HTERT RPE-1 (cell line): ENCODE measurements at regions not wholly inside any gene's neighbourhood (a gene's known extent, or its start where the extent isn't known, plus 50 kb on each side); places are given as distances from the start of the nearest gene placed in this dataset.
"Not testable (repeated sequence)": the region's sequence is repeated elsewhere in the genome, so short reads cannot be mapped to it uniquely, and the experiment has no call there.

Source experiments
- in situ Hi-C: fragments of 300-500 bp; cut with MboI; formaldehyde crosslinking; loops from 4 replicates; pipeline ENCODE4 v1.14.3; 2020; ENCODE audit warnings: low sequenced_read_pairs

DNA sequence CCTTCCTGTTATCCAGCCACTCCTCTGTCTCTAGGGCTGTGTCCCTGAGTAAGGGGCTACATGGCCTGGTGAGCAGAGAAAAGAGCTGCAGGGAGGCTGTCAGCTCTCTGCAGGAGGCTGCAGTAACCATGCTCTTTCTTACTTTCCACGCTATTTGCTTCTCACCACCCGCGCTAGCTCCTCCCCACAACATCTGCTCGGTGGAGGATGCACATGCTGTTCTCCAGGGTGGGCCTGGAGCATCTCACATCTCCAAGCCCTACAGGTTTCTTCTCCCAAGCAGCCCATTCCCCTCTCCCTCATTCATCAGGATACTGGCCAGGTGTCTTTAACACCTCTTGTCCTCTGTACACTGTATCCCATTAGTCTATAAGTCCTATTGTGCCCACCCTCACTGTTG is 103.8 kb downstream of the IER5 start:
- in situ Hi-C loops = no loop called here

DNA sequence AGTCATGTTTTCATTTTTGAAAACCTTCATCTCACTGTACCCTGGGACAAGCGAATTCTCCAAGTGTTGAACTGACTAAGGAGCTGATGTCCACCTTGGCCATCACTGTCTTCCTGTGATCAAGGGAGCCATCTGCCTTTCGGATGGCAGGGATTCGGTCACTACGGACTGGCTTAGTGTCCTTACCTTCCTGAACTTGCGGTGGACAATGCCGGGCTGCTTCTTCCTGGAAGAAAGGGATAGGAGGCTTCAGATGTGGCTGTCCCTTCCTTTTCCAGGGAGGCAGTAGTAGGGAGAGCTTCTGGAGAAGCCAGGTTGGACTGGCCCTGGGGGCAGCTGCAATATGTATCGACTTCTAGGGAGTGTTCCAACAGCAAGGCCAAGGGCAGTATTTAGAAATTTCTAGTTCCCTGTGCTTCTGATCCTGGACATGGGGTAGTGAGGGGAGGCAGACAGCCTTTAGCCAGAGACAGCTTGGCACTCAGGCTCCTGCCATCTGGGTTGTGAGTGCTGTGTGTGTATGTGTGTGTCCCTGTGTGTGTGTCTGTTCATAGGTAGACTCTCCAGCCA is 114.6 kb downstream of the IER5 start:
- in situ Hi-C loops = loop anchor here (25.0 kb wide), 1 partner anchor 209 kb away; no protein-coding TSS in a partner anchor

DNA sequence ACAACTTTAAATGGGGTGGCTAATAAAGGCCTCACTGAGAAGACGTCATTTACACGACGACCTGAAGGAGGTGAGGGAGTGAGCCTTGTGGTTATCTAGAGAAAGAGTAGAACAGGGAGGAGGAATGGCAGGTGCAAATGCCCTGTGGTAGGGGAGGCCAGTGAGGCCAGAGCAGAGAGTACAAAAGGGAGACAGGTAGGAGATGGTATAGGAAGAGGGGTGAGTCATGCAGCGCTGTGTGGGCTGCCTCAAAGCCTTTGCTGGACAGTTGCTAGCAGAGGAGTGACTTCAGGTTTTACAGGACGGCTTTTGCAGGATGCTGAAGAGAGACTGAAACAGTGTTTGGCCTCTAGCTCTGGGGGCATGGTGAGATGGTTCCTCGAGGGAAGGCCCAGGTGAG is 116.0 kb downstream of the IER5 start:
- in situ Hi-C loops = loop anchor here (25.0 kb wide), 1 partner anchor 208 kb away; no protein-coding TSS in a partner anchor

DNA sequence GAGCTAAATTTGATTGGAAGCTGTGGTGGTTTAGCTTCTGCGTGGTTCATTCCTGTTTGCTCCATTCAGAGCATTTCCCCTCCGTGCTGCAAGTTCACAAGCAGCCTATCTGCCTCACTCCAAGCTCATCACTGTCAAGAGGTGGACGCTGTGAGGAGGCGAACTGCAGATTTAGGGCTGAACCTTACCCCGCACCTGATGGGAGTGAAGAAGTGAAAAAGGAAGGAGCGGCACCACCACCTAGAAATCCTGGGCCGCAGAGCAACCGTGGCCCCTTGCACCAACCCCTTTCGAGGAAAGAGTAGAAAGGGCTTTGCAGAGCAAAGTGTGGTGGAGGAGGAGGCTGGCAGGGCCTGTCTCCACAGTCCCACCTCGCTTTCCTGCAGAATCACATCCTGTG is 117.4 kb downstream of the IER5 start:
- in situ Hi-C loops = loop anchor here (25.0 kb wide), 1 partner anchor 206 kb away; no protein-coding TSS in a partner anchor

GRCh38 chr1:181206513-181206912 is 118.0 kb downstream of the IER5 start:
- in situ Hi-C loops = loop anchor here (25.0 kb wide), 1 partner anchor 206 kb away; no protein-coding TSS in a partner anchor

GRCh38 chr1:181206979-181207790 is 118.7 kb downstream of the IER5 start:
- in situ Hi-C loops = loop anchor here (25.0 kb wide), 1 partner anchor 205 kb away; no protein-coding TSS in a partner anchor

DNA sequence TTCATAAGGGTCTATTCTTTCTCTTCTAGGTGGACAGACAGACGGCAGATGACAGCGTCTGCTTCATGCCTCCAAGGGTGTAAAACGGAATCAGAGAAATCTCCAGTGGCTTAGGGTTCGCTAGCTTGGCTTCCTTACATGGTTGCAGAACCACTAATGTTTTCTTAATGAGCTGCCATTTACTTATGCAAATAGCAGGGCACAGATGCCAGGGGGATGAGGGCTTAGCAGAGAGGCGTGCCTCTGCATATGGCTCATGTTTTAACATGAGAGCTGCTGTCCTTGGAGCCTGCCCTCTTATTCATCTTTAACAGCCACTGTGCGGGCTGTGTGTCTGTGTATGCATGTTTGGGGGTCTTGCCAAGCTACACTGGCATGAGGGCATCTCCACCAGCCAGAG is 119.6 kb downstream of the IER5 start:
- in situ Hi-C loops = loop anchor here (25.0 kb wide), 1 partner anchor 204 kb away; no protein-coding TSS in a partner anchor

GRCh38 chr1:181208967-181209366 is 120.5 kb downstream of the IER5 start:
- in situ Hi-C loops = loop anchor here (25.0 kb wide), 1 partner anchor 203 kb away; no protein-coding TSS in a partner anchor

- in situ Hi-C loops = loop anchor here (25.0 kb wide), 1 partner anchor 199 kb away; no protein-coding TSS in a partner anchor
Observed at GRCh38 chr1:181213056-181213455, 124.6 kb downstream of the IER5 start.

DNA sequence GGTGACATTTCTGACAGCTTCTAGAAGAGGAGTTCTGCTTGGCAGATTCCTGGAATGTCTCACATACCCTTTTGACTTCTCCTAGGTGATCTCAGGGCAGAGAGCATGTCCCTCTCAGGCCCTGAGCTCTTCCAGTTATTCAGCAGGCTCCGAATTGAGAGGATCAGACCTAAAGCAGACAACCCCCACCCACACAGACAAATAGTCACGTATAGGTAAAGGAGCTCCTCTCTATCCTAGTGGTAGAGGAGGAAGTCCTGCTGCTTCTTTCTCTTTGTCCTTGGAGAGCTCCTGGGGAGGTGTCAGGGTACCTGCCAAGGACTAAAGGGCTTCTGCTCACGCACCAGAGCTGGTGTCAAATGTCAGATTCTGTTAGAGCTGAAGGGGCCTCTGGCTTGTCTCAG is 128.1 kb downstream of the IER5 start:
- in situ Hi-C loops = loop anchor here (25.0 kb wide), 1 partner anchor 196 kb away; no protein-coding TSS in a partner anchor

DNA sequence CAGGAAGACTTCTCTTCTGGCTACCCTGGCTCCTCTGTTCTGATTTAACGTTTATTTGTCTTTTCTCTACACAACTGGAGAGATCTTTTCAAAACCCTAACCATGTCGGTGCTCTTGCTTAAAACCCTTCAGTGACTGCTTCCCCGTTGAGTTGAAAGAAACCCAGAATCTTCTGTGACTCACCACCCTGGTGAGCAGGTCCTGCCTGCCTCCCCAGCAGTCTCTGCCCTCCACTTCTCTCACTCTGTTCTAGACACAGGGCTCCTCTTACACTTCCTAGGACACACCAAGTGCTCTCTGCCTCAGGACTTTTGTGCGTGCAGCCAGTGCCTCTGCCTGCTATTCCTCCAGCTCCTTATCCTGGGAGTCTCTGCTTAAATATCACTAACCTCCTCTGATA is 131.4 kb downstream of the IER5 start:
- in situ Hi-C loops = loop anchor here (25.0 kb wide), 1 partner anchor 192 kb away; no protein-coding TSS in a partner anchor

- in situ Hi-C loops = loop anchor here (25.0 kb wide), 1 partner anchor 191 kb away; no protein-coding TSS in a partner anchor
Observed at GRCh38 chr1:181221078-181221477, 132.6 kb downstream of the IER5 start.

DNA sequence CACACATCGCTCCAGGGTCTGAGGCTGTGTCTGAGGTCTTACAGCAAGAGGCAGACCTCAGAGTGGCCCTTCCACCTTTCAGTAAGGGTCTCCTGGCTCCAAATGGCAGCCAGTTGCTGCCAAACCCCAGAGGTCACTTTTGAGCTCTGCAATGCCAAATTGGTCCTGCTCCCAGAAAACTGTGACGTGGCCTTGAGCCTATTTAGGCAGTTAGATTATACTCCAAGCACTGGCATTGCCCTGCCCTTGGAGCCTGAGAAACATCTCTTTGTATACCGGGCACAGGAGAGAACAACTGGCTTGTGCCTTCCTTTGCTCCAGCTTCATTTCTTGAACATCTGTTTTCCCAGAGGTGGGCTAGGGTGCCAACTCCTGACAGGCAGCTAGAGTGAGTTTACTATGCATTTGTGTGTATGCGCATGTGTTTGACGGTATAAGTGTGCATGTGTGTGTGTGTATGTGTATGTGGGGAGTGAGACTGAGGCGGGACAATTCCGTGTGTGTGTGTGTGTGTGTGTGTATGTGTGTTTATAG is 134.5 kb downstream of the IER5 start:
- in situ Hi-C loops = loop anchor here (25.0 kb wide), 1 partner anchor 189 kb away; no protein-coding TSS in a partner anchor

- in situ Hi-C loops = not testable (repeated sequence)
Observed at GRCh38 chr1:181226728-181227127, 138.2 kb downstream of the IER5 start.

GRCh38 chr1:181239086-181239485 is 150.6 kb downstream of the IER5 start:
- in situ Hi-C loops = no loop called here

DNA sequence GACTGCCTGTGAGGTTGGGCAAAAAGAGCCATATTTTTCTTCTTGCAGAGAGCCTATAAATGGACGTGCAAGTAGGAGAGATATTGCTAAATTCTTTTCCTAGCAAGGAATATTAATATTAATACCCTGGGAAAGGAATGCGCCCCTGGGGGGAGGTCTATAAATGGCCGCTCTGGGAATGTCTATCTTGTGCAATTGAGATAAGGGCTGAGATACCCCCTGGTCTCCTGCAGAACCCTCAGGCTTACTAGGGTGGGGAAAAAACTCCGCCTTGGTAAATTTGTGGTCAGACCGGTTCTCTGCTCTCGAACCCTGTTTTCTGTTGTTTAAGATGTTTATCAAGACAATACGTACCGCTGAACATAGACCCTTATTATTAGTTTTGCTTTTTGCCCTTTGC is 157.8 kb downstream of the IER5 start:
- in situ Hi-C loops = not testable (repeated sequence)

DNA sequence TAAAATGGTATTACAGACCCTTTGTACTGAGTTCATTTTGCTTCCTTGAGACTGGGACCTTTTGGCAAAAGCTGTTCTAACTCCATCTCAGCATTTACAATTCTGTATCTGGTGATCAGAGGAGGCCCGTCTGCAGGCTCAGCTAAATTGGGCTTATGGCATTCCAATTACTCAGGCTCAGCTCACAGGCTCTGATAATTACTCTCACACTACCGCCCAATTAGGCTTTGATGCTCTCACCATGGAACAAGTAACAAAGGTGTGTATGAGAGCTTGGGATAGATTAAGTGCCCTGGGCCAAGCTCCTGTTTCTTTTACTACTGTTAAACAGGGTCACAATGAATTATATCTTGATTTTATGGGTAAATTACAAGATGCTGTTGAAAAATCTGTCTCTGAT is 159.9 kb downstream of the IER5 start:
- in situ Hi-C loops = not testable (repeated sequence)

- in situ Hi-C loops = no loop called here
Observed at GRCh38 chr1:181249186-181249585, 160.7 kb downstream of the IER5 start.

DNA sequence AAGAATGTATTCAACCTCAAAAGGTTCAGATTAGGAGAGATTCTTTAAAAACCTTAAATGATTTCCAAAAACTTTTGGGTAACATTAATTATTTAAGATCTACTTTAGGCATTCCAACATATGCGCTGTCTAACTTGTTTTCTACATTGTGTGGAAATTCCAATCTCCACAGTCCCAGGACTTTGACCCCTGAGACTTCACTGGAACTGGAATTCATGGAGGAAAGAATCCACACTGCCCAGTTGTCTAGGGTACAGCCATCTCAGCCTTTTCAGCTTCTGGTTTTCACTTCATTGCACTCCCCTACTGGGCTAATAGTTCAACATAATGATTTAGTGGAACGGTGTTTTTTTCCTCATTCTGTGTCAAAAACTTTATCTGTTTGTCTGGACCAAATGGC is 161.5 kb downstream of the IER5 start:
- in situ Hi-C loops = no loop called here

DNA sequence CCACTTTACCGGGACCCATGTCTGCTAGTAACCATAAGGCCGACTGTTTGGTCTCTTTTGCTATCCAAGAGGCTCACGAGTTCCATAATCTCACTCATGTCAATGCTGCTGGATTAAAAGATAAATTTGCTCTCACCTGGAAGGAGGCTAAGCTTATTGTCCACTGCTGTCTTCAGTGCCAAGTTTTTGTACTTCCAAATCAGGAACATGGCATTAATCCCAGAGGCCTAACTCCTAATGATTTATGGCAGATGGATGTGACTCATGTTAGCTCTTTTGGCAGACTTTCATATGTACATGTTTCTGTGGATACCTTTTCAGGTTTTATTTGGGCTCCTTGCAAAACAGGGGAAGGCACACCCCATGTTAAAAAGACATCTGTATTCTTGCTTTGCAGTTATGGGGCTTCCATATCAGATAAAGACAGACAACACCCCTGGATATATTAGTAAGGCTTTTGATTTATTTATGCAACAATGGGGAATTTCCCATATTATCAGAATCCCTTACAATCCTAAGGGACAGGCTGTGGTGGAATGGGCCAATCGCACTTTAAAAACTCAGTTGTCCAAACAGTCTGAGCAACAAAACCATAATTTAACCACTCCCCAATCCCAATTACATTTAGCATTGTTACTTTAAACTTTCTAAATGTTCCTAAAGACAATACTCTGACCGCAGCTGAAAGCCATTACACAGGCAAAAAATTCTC is 162.7 kb downstream of the IER5 start:
- in situ Hi-C loops = no loop called here

- in situ Hi-C loops = no loop called here
Observed at GRCh38 chr1:181251713-181252075, 163.2 kb downstream of the IER5 start.
